B cell (primary cell): ENCODE measurements at regions not wholly inside any gene's neighbourhood (a gene's known extent, or its start where the extent isn't known, plus 50 kb on each side); places are given as distances from the start of the nearest gene placed in this dataset.

Experiments used
- ATAC-seq: fragments of 200-7000 bp; cut with Tn5 transposase; one replicate; pipeline ENCODE4 v1.10.0; 2021; ENCODE audit warnings: low read depth, mild to moderate bottlenecking, moderate number of reproducible peaks, moderate library complexity
- CTCF ChIA-PET: fragments of 350-600 bp; sonication (Branson Sonifier 250); formaldehyde crosslinking; loops from one replicate; lab custom pipeline; 2021; ENCODE audit warnings: antibody characterized with exemption, inconsistent platforms; lab: Charles Lee
- POLR2A ChIA-PET: fragments of 350-600 bp; sonication (Branson Sonifier 250); formaldehyde crosslinking; loops from one replicate; lab custom pipeline; 2021; ENCODE audit warnings: antibody characterized with exemption; lab: Charles Lee
- DNase-seq: peaks from one replicate; pipeline ENCODE4 v3.0.0; 2013
- H2AFZ ChIP-seq: 2 replicates; pipeline ENCODE4 v1.6.1; 2012; ENCODE audit warnings: mild to moderate bottlenecking, low read depth, low read length; ENCODE audit not compliant: insufficient read depth, poor library complexity, severe bottlenecking
- H3K27ac ChIP-seq, 2 donors: 1 replicate in 1 of 2; 2 replicates in 1 of 2; pipeline ENCODE4 v1.5.1; 2012 to 2013; ENCODE audit warnings: low read length in 2 of 2, mild to moderate bottlenecking in 2 of 2, moderate library complexity in 1 of 2
- H3K27me3 ChIP-seq, 4 experiments: fragments of 200-600 bp in 1 of 4; sonication (generic) in 1 of 4; replicated peaks in 1 of 4; 1 replicate in 2 of 4; 2 replicates in 2 of 4; pipeline versions ENCODE4 v1.6.1 to v1.7.0; 2013 to 2016; ENCODE audit warnings: low read length in 3 of 4, mild to moderate bottlenecking in 2 of 4, mixed read lengths in 1 of 4, moderate library complexity in 1 of 4; ENCODE audit not compliant: insufficient read depth in 4 of 4, control insufficient read depth in 3 of 4; ENCODE audit errors: control extremely low read depth in 1 of 4
- H3K36me3 ChIP-seq, 2 experiments: replicated peaks in 1 of 2; 1 replicate in 1 of 2; 2 replicates in 1 of 2; pipeline versions ENCODE4 v1.6.1 to v1.7.1; 2013; ENCODE audit warnings: low read length in 1 of 2; ENCODE audit not compliant: insufficient read depth in 2 of 2, control insufficient read depth in 1 of 2; ENCODE audit errors: control extremely low read depth in 1 of 2, extremely low read depth in 1 of 2
- H3K4me1 ChIP-seq, 2 donors: fragments of 200-600 bp in 1 of 2; sonication (generic) in 1 of 2; 1 replicate in 1 of 2; 2 replicates in 1 of 2; pipeline versions ENCODE4 v1.5.1 to v1.6.1; 2013 to 2017; ENCODE audit warnings: low read length in 2 of 2; ENCODE audit not compliant: control insufficient read depth in 2 of 2, insufficient read depth in 2 of 2
- H3K4me2 ChIP-seq: replicated peaks from 2 replicates; pipeline ENCODE3; 2012; ENCODE audit warnings: mild to moderate bottlenecking, low read depth, low read length; ENCODE audit not compliant: poor library complexity, severe bottlenecking
- H3K4me3 ChIP-seq, 5 experiments: fragments of 200-600 bp in 1 of 5; sonication (generic) in 1 of 5; 1 replicate in 3 of 5; 2 replicates in 2 of 5; pipeline versions ENCODE4 v1.5.1 to v1.7.0; 2011 to 2016; ENCODE audit warnings: low read length in 4 of 5, mild to moderate bottlenecking in 4 of 5, low read depth in 2 of 5, control low read depth in 1 of 5, moderate library complexity in 1 of 5; ENCODE audit not compliant: insufficient read depth in 1 of 5; ENCODE audit errors: control extremely low read depth in 1 of 5, extremely low read depth in 1 of 5
- H3K79me2 ChIP-seq: fragments of 200-600 bp; sonication (generic); one replicate; pipeline ENCODE4 v1.6.0; 2016; ENCODE audit warnings: low read length; ENCODE audit not compliant: control insufficient read depth, insufficient read depth
- H3K9ac ChIP-seq: fragments of 200-600 bp; sonication (generic); 2 replicates; pipeline ENCODE4 v1.6.1; 2017; ENCODE audit warnings: mild to moderate bottlenecking, low read length, moderate library complexity
- H3K9me3 ChIP-seq, 3 donors: one replicate each; pipeline versions ENCODE4 v1.6.1 to v1.7.1; 2013; ENCODE audit warnings: low read length in 2 of 3; ENCODE audit not compliant: control insufficient read depth in 2 of 3, insufficient read depth in 1 of 3; ENCODE audit errors: control extremely low read depth in 1 of 3
- H4K20me1 ChIP-seq: 2 replicates; pipeline ENCODE4 v1.6.0; 2012; ENCODE audit warnings: mild to moderate bottlenecking, low read length; ENCODE audit not compliant: insufficient read depth, control insufficient read depth, poor library complexity, severe bottlenecking
- H3K27ac Mint-ChIP-seq: one replicate; pipeline ENCODE4 v1.8.0; 2021; ENCODE audit warnings: mixed read lengths
- H3K27me3 Mint-ChIP-seq: one replicate; pipeline ENCODE4 v1.8.0; 2021; ENCODE audit warnings: mixed read lengths
- H3K4me1 Mint-ChIP-seq: one replicate; pipeline ENCODE4 v1.8.0; 2021; ENCODE audit warnings: mixed read lengths
- H3K4me3 Mint-ChIP-seq: one replicate; pipeline ENCODE4 v1.8.0; 2021; ENCODE audit warnings: mixed read lengths
- H3K9me3 Mint-ChIP-seq: one replicate; pipeline ENCODE4 v1.8.0; 2022; ENCODE audit warnings: mixed read lengths; ENCODE audit not compliant: insufficient read depth
- CTCF ChIP-seq: fragments of 200-600 bp; IDR thresholded peaks from one replicate; pipeline ENCODE4 v1.8.0; 2022; ENCODE audit warnings: antibody characterized with exemption, mild to moderate bottlenecking
- EZH2 ChIP-seq: IDR thresholded peaks from 2 replicates; pipeline ENCODE4 v1.6.1; 2012; ENCODE audit warnings: borderline replicate concordance, low read depth, mild to moderate bottlenecking, moderate library complexity, low read length; ENCODE audit not compliant: insufficient read depth, poor library complexity, severe bottlenecking
- WGBS: methylation state at CpG from one replicate; pipeline ENCODE4 v1.1.5; 2013; ENCODE audit warnings: missing lambda C conversion rate; ENCODE audit not compliant: insufficient coverage; 5-methylcytosine and 5-hydroxymethylcytosine counted together
- intact Hi-C: fragments of 100-400 bp; cut with micrococcal nuclease; formaldehyde crosslinking; loops from one replicate; pipeline ENCODE4 v1.10.0; 2022

- Histone ChIP-seq H3K36me3 (no peaks in the 10 kb centered on the region), H4K20me1 (no peaks in the 10 kb centered on the region), H2AFZ (no peak overlapping the region), H3K27ac (no peak overlapping the region), H3K27me3 (no peaks in the 10 kb centered on the region), H3K4me1 (no peaks in the 10 kb centered on the region), H3K79me2 (no peaks in the 10 kb centered on the region), H3K9me3 (peaks cover 0 to 9% (median 0%) of the 10 kb centered on the region in 3 donors), H3K4me3 (no peak overlapping the region), H3K4me2 (no peak overlapping the region), H3K9ac (no peak overlapping the region)
- Mint-ChIP-seq H3K27ac (no peak overlapping the region), H3K4me1 (no peaks in the 10 kb centered on the region), H3K9me3 (no peaks in the 10 kb centered on the region), H3K27me3 (no peaks in the 10 kb centered on the region), H3K4me3 (no peak overlapping the region)
- intact Hi-C loops = no loop called here
- POLR2A ChIA-PET = no interaction called here
- TF ChIP-seq EZH2 (no peak), CTCF (no peak)
- ATAC-seq (no peak), DNase-seq (no peak)
- 91% methylated on average over 3 of the region's 4 CpGs for WGBS
- CTCF ChIA-PET = no interaction called here
Measured at GRCh38 chr10:31188792-31189406, 130.1 kb upstream of the ZEB1 start.

GRCh38 chr10:31190488-31190887, 128.5 kb upstream of the ZEB1 start:
- no peaks in the 10 kb centered on the region for H3K36me3 ChIP-seq
- no peaks in the 10 kb centered on the region for H4K20me1 ChIP-seq
- CTCF ChIA-PET = no interaction called here
- H3K27ac ChIP-seq = no peak overlapping the region
- no peak for TF ChIP-seq CTCF
- no peak for TF ChIP-seq EZH2
- H3K4me1 ChIP-seq = no peaks in the 10 kb centered on the region
- Mint-ChIP-seq H3K27me3 (no peaks in the 10 kb centered on the region), H3K4me1 (no peaks in the 10 kb centered on the region), H3K4me3 (no peak overlapping the region), H3K27ac (no peak overlapping the region), H3K9me3 (no peaks in the 10 kb centered on the region)
- intact Hi-C loops = no loop called here
- H3K4me3 ChIP-seq = no peak overlapping the region
- H3K27me3 ChIP-seq = no peaks in the 10 kb centered on the region
- H3K79me2 ChIP-seq = no peaks in the 10 kb centered on the region
- DNase-seq = no peak
- no CpG with 5 or more reads among the region's 2 CpGs for WGBS
- H3K9me3 ChIP-seq = peaks cover 0 to 9% (median 0%) of the 10 kb centered on the region in 3 donors
- POLR2A ChIA-PET = no interaction called here
- no peak overlapping the region for H2AFZ ChIP-seq
- H3K4me2 ChIP-seq = no peak overlapping the region
- ATAC-seq = no peak
- no peak overlapping the region for H3K9ac ChIP-seq
